RKO (cell line): ENCODE measurements at regions not wholly inside any gene's neighbourhood (a gene's known extent, or its start where the extent isn't known, plus 50 kb on each side); places are given as distances from the start of the nearest gene placed in this dataset.
"Not testable (repeated sequence)": the region's sequence is repeated elsewhere in the genome, so short reads cannot be mapped to it uniquely, and the experiment has no call there.

Source experiments
- DNase-seq: peaks from one replicate; pipeline ENCODE4 v3.0.0-alpha.2; 2016; ENCODE audit warnings: low spot score

- no peak for DNase-seq
Measured at GRCh38 chr9:15033316-15033715, 123.1 kb upstream of the FREM1 start.

- DNase-seq, result no peak
Measured at GRCh38 chr9:15032860-15033259, 122.6 kb upstream of the FREM1 start.

GRCh38 chr9:15021146-15021545 lies 110.9 kb upstream of the FREM1 start:
- DNase-seq, result no peak

- DNase-seq, result no peak
Measured at GRCh38 chr9:15018096-15018637, 107.9 kb upstream of the FREM1 start.

GRCh38 chr9:15010581-15010980 lies 100.4 kb upstream of the FREM1 start:
- no peak for DNase-seq

GRCh38 chr9:15007698-15008097 lies 97.5 kb upstream of the FREM1 start:
- DNase-seq, result no peak

GRCh38 chr9:14994738-14995137 lies 84.5 kb upstream of the FREM1 start:
- no peak for DNase-seq

- no peak for DNase-seq
Measured at GRCh38 chr9:14993901-14994554, 83.8 kb upstream of the FREM1 start.

GRCh38 chr9:14993061-14993800 lies 83.0 kb upstream of the FREM1 start:
- DNase-seq, result no peak

GRCh38 chr9:14992516-14992915 lies 82.3 kb upstream of the FREM1 start:
- DNase-seq, result no peak

- DNase-seq, result no peak
Measured at GRCh38 chr9:14992081-14992480, 81.9 kb upstream of the FREM1 start.

- not testable (repeated sequence) for DNase-seq
Measured at GRCh38 chr9:14990647-14991046, 80.4 kb upstream of the FREM1 start.

- DNase-seq, result no peak
Measured at GRCh38 chr9:14989811-14990210, 79.6 kb upstream of the FREM1 start.

- DNase-seq, result not testable (repeated sequence)
Measured at GRCh38 chr9:14989336-14989735, 79.1 kb upstream of the FREM1 start.

GRCh38 chr9:14987858-14988257 lies 77.6 kb upstream of the FREM1 start:
- DNase-seq, result no peak

GRCh38 chr9:14985419-14985818 lies 75.2 kb upstream of the FREM1 start:
- no peak for DNase-seq

GRCh38 chr9:14983599-14983998 lies 73.4 kb upstream of the FREM1 start:
- DNase-seq, result no peak

- DNase-seq, result no peak
Measured at GRCh38 chr9:14981291-14981950, 71.2 kb upstream of the FREM1 start.

- no peak for DNase-seq
Measured at GRCh38 chr9:14978022-14979000, 68.1 kb upstream of the FREM1 start.

- no peak for DNase-seq
Measured at GRCh38 chr9:14967450-14968321, 57.5 kb upstream of the FREM1 start.
